HFFc6 (cell line): ENCODE measurements at regions not wholly inside any gene's neighbourhood (a gene's known extent, or its start where the extent isn't known, plus 50 kb on each side); places are given as distances from the start of the nearest gene placed in this dataset.

Experiments used
- DNase-seq: peaks from one replicate; pipeline ENCODE4 v3.0.0-alpha.2; 2018
- H3K27ac Mint-ChIP-seq: 2 replicates; pipeline ENCODE4 v1.8.0; 2020; ENCODE audit warnings: mild to moderate bottlenecking, mixed read lengths
- H3K27me3 Mint-ChIP-seq: 2 replicates; pipeline ENCODE4 v1.8.0; 2021; ENCODE audit warnings: mild to moderate bottlenecking, moderate library complexity, mixed read lengths; ENCODE audit not compliant: insufficient read depth
- H3K36me3 Mint-ChIP-seq: 2 replicates; pipeline ENCODE4 v1.8.0; 2021; ENCODE audit warnings: low read depth, mixed read lengths
- H3K4me1 Mint-ChIP-seq: 2 replicates; pipeline ENCODE4 v1.8.0; 2020; ENCODE audit warnings: low read depth, mixed read lengths
- H3K4me3 Mint-ChIP-seq: 2 replicates; pipeline ENCODE4 v1.8.0; 2020; ENCODE audit warnings: mild to moderate bottlenecking, moderate library complexity, mixed read lengths
- H3K9me3 Mint-ChIP-seq: 2 replicates; pipeline ENCODE4 v1.8.0; 2020; ENCODE audit warnings: mild to moderate bottlenecking, mixed read lengths
- TF ChIP-seq, protein P1 (sequence below): fragments of 200-600 bp; sonication (generic); IDR thresholded peaks from 2 replicates; pipeline ENCODE4 v1.5.0; 2021; ENCODE audit warnings: antibody characterized with exemption, mild to moderate bottlenecking

DNA sequence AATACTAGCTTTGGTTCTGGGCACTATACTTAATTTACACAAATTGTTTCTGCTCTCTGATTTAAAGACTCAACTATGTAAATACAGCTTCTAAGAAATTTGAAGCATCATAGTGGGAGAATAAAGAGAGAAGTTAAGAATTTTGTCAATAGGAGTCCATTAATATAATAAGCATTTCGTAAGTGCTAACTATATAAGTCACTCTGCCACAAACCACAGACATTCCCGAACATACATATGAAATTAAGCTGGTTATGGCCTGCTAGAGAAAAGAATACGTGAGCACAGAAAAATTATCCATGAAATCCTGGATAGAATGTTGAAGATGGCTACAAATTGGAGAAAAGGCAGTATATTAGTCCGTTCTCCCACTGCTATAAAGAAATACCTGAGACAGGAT is 526.2 kb downstream of the MRPL39 start:
- Mint-ChIP-seq H3K27ac (peak overlapping the region; percentile 51), H3K4me3 (peak overlapping the region; percentile 18), H3K4me1 (peaks cover 49% of the 10 kb centered on the region), H3K9me3 (no peaks in the 10 kb centered on the region), H3K27me3 (peaks cover 2% of the 10 kb centered on the region), H3K36me3 (0 out of 2 replicates have a peak, but pooled peaks cover 4% of the 10 kb centered on the region)
- DNase-seq = peak; percentile 46
- TF ChIP-seq, protein P1, sequence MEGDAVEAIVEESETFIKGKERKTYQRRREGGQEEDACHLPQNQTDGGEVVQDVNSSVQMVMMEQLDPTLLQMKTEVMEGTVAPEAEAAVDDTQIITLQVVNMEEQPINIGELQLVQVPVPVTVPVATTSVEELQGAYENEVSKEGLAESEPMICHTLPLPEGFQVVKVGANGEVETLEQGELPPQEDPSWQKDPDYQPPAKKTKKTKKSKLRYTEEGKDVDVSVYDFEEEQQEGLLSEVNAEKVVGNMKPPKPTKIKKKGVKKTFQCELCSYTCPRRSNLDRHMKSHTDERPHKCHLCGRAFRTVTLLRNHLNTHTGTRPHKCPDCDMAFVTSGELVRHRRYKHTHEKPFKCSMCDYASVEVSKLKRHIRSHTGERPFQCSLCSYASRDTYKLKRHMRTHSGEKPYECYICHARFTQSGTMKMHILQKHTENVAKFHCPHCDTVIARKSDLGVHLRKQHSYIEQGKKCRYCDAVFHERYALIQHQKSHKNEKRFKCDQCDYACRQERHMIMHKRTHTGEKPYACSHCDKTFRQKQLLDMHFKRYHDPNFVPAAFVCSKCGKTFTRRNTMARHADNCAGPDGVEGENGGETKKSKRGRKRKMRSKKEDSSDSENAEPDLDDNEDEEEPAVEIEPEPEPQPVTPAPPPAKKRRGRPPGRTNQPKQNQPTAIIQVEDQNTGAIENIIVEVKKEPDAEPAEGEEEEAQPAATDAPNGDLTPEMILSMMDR = no peak

DNA sequence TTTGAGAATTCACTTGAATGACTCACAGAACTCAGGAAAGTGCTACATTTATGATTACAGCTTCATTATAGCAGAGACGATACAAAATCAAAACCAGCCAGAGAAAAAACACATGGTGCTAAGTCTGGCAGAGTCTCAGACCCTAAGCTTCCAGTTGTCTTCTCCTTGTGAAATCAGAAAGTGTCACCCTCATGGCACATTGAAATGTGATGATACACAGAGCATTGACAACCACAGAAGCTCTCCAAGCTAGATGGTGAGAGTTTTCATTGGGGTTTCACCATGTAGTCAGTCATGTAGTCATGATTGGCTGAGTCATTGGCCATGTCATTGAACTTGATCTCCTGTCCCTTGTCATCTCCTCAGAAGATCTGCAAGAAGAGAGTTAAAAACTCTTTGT is 526.6 kb downstream of the MRPL39 start:
- H3K9me3 Mint-ChIP-seq = no peaks in the 10 kb centered on the region; the same call in 1 of the 2 replicates
- peaks cover 49% of the 10 kb centered on the region for H3K4me1 Mint-ChIP-seq
- peaks cover 4% of the 10 kb centered on the region; the same call in 1 of the 2 replicates for H3K36me3 Mint-ChIP-seq
- peaks cover 2% of the 10 kb centered on the region for H3K27me3 Mint-ChIP-seq
- peak; percentile 50 for DNase-seq
- H3K4me3 Mint-ChIP-seq = peak overlapping the region; percentile 11; the same call in 1 of the 2 replicates
- peak overlapping the region; percentile 51 for H3K27ac Mint-ChIP-seq
- TF ChIP-seq, protein P1 = no peak

GRCh38 chr21:25080141-25080540 is 527.1 kb downstream of the MRPL39 start:
- no peak for DNase-seq
- 0 out of 2 replicates have a peak overlapping the region, but pooled peaks have one; percentile 51 for H3K27ac Mint-ChIP-seq
- TF ChIP-seq, protein P1 = no peak
- peaks cover 4% of the 10 kb centered on the region; the same call in 1 of the 2 replicates for H3K36me3 Mint-ChIP-seq
- peaks cover 49% of the 10 kb centered on the region for H3K4me1 Mint-ChIP-seq
- peaks cover 2% of the 10 kb centered on the region for H3K27me3 Mint-ChIP-seq
- H3K9me3 Mint-ChIP-seq = peaks cover 5% of the 10 kb centered on the region; the same call in 1 of the 2 replicates
- H3K4me3 Mint-ChIP-seq = peak overlapping the region; percentile 11; the same call in 1 of the 2 replicates

GRCh38 chr21:25079053-25079452 is 528.2 kb downstream of the MRPL39 start:
- no peak for DNase-seq
- Mint-ChIP-seq H3K4me3 (0 out of 2 replicates have a peak overlapping the region, but pooled peaks have one; percentile 39), H3K4me1 (peaks cover 49% of the 10 kb centered on the region), H3K27me3 (peaks cover 2% of the 10 kb centered on the region), H3K27ac (no peak overlapping the region), H3K36me3 (no peaks in the 10 kb centered on the region; the same call in 1 of the 2 replicates), H3K9me3 (peaks cover 5% of the 10 kb centered on the region; the same call in 1 of the 2 replicates)
- TF ChIP-seq, protein P1 = no peak

DNA sequence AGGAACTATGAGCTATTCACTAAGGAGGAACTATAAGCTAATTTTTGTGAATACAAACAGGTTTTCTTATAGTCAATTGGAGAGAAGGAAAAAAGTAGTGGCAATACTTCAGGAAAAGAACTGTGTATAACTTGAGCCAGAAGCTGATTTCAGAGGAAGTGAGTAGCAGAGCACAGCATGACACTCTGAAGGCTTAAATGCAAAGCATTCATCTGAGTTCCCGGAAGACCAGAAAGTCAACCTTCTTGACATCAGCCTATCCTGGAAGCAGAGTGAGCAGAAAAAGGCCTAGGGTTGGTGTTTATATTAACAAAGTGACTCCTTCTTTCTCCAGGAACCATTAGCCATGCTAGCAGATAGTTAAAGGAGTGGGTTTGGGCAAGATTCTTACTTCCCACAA is 545.2 kb downstream of the MRPL39 start:
- H3K4me3 Mint-ChIP-seq = no peak overlapping the region
- H3K36me3 Mint-ChIP-seq = no peaks in the 10 kb centered on the region; the same call in 1 of the 2 replicates
- peaks cover 18% of the 10 kb centered on the region; the same call in 1 of the 2 replicates for H3K4me1 Mint-ChIP-seq
- no peaks in the 10 kb centered on the region; the same call in 1 of the 2 replicates for H3K9me3 Mint-ChIP-seq
- H3K27me3 Mint-ChIP-seq = no peaks in the 10 kb centered on the region
- no peak for DNase-seq
- TF ChIP-seq, protein P1 = no peak
- H3K27ac Mint-ChIP-seq = no peak overlapping the region
